AG08396 (cell line): ENCODE measurements at regions not wholly inside any gene's neighbourhood (a gene's known extent, or its start where the extent isn't known, plus 50 kb on each side); places are given as distances from the start of the nearest gene placed in this dataset.

ENCODE experiments used
- DNase-seq: peaks from one replicate; pipeline ENCODE4 v3.0.0; 2012; ENCODE audit warnings: low spot score, mixed read lengths

- DNase-seq = no peak
Observed at GRCh38 chr16:86018071-86018470, 119.1 kb downstream of the IRF8 start.

- DNase-seq = peak; percentile 36
Observed at GRCh38 chr16:86018487-86018886, 119.5 kb downstream of the IRF8 start.

GRCh38 chr16:86018941-86019340 lies 120.0 kb downstream of the IRF8 start:
- no peak for DNase-seq

GRCh38 chr16:86019446-86020047 lies 120.6 kb downstream of the IRF8 start:
- DNase-seq = no peak

GRCh38 chr16:86020971-86021370 lies 122.0 kb downstream of the IRF8 start:
- no peak for DNase-seq

GRCh38 chr16:86022381-86022960 lies 123.5 kb downstream of the IRF8 start:
- no peak for DNase-seq

- DNase-seq = no peak
Observed at GRCh38 chr16:86024210-86024609, 125.2 kb downstream of the IRF8 start.

- no peak for DNase-seq
Observed at GRCh38 chr16:86025706-86026105, 126.7 kb downstream of the IRF8 start.

GRCh38 chr16:86026171-86026910 lies 127.4 kb downstream of the IRF8 start:
- DNase-seq = no peak

GRCh38 chr16:86026916-86027315 lies 128.0 kb downstream of the IRF8 start:
- no peak for DNase-seq

- no peak for DNase-seq
Observed at GRCh38 chr16:86027373-86028126, 128.6 kb downstream of the IRF8 start.

GRCh38 chr16:86029131-86029741 lies 130.3 kb downstream of the IRF8 start:
- DNase-seq = peak; percentile 57

GRCh38 chr16:86030116-86030515 lies 131.2 kb downstream of the IRF8 start:
- DNase-seq = no peak

- DNase-seq = no peak
Observed at GRCh38 chr16:86031141-86031678, 132.2 kb downstream of the IRF8 start.

- DNase-seq = peak; percentile 30
Observed at GRCh38 chr16:86033016-86033474, 134.1 kb downstream of the IRF8 start.

- no peak for DNase-seq
Observed at GRCh38 chr16:86033971-86034370, 135.0 kb downstream of the IRF8 start.

GRCh38 chr16:86034421-86034919 lies 135.5 kb downstream of the IRF8 start:
- DNase-seq = no peak

GRCh38 chr16:86035906-86036305 lies 136.9 kb downstream of the IRF8 start:
- DNase-seq = no peak

- no peak for DNase-seq
Observed at GRCh38 chr16:86037999-86038925, 139.3 kb downstream of the IRF8 start.

GRCh38 chr16:86038926-86039310 lies 140.0 kb downstream of the IRF8 start:
- no peak for DNase-seq

- DNase-seq = no peak
Observed at GRCh38 chr16:86039606-86040005, 140.6 kb downstream of the IRF8 start.
